ENCODE measurements at regions not wholly inside any gene's neighbourhood (a gene's known extent, or its start where the extent isn't known, plus 50 kb on each side); places are given as distances from the start of the nearest gene placed in this dataset.

GRCh38 chr5:74187757-74188156 is 452.8 kb downstream of the ENC1 start:
- TF ChIP-seq, protein P1, sequence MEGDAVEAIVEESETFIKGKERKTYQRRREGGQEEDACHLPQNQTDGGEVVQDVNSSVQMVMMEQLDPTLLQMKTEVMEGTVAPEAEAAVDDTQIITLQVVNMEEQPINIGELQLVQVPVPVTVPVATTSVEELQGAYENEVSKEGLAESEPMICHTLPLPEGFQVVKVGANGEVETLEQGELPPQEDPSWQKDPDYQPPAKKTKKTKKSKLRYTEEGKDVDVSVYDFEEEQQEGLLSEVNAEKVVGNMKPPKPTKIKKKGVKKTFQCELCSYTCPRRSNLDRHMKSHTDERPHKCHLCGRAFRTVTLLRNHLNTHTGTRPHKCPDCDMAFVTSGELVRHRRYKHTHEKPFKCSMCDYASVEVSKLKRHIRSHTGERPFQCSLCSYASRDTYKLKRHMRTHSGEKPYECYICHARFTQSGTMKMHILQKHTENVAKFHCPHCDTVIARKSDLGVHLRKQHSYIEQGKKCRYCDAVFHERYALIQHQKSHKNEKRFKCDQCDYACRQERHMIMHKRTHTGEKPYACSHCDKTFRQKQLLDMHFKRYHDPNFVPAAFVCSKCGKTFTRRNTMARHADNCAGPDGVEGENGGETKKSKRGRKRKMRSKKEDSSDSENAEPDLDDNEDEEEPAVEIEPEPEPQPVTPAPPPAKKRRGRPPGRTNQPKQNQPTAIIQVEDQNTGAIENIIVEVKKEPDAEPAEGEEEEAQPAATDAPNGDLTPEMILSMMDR (conservative IDR thresholded peaks at IDR 0.05; ENCODE audit: low read depth in 2 of 2) = no peak
- TF ChIP-seq EZH2phosphoT487 (IDR thresholded peaks at IDR 0.05; ENCODE audit: unreplicated experiment) (no peak), REST (IDR thresholded peaks at IDR 0.05; ENCODE audit: unreplicated experiment) (no peak), ZNF331 (CRISPR knock-in tag; IDR thresholded peaks at IDR 0.05; ENCODE audit: low read depth) (no peak)

Data from GM23338 (cell line).